ENCODE measurements at regions not wholly inside any gene's neighbourhood (a gene's known extent, or its start where the extent isn't known, plus 50 kb on each side); places are given as distances from the start of the nearest gene placed in this dataset.

- H2AFZ ChIP-seq (ENCODE audit: low read length) = no peak overlapping the region
- H3K9me3 ChIP-seq (ENCODE audit: low read length) = no peaks in the 10 kb centered on the region
- no TSS peak for BruUV-seq (replicated peaks)
- H3K4me1 ChIP-seq (ENCODE audit: insufficient read depth, low read length, poor library complexity, severe bottlenecking) = peaks cover 9% of the 10 kb centered on the region
- no peak for TF ChIP-seq EZH2phosphoT487 (IDR thresholded peaks at IDR 0.05; ENCODE audit: borderline replicate concordance, low read depth, low read length)
- no peak for TF ChIP-seq CTCF (conservative IDR thresholded peaks at IDR 0.05; ENCODE audit: low read length)
- intact Hi-C loops (cut with micrococcal nuclease; ENCODE audit: unreplicated experiment) = no loop called here
- no peak overlapping the region for H3K4me3 ChIP-seq (ENCODE audit: low read depth, low read length, poor library complexity, severe bottlenecking)
- POLR2A ChIA-PET = no interaction called here
- H3K9me2 ChIP-seq (ENCODE audit: insufficient read depth, low read length) = no peaks in the 10 kb centered on the region
- H3K4me2 ChIP-seq (ENCODE audit: low read length) = no peak overlapping the region
- H3K27ac ChIP-seq (ENCODE audit: low read depth, low read length, poor library complexity, severe bottlenecking) = no peak overlapping the region
- no peaks in the 10 kb centered on the region for H4K20me1 ChIP-seq (ENCODE audit: insufficient read depth, low read length)
- no peaks in the 10 kb centered on the region for H3K36me3 ChIP-seq (ENCODE audit: insufficient read depth, low read length)
- H3K79me2 ChIP-seq (ENCODE audit: insufficient read depth, low read depth, low read length) = no peaks in the 10 kb centered on the region
- no peak for DNase-seq (ENCODE audit: low spot score)
- CTCF ChIA-PET (ENCODE audit: unreplicated experiment) = no interaction called here
Observed at GRCh38 chr10:80968903-80969302, 431.2 kb downstream of the SH2D4B start.

GRCh38 chr10:80971461-80971860, 433.8 kb downstream of the SH2D4B start:
- no peak for DNase-seq (ENCODE audit: low spot score)
- Histone ChIP-seq H3K79me2 (ENCODE audit: insufficient read depth, low read depth, low read length) (no peaks in the 10 kb centered on the region), H3K9me2 (ENCODE audit: insufficient read depth, low read length) (no peaks in the 10 kb centered on the region), H3K9me3 (ENCODE audit: low read length) (no peaks in the 10 kb centered on the region), H3K4me3 (ENCODE audit: low read depth, low read length, poor library complexity, severe bottlenecking) (no peak overlapping the region), H4K20me1 (ENCODE audit: insufficient read depth, low read length) (no peaks in the 10 kb centered on the region), H3K4me1 (ENCODE audit: insufficient read depth, low read length, poor library complexity, severe bottlenecking) (no peaks in the 10 kb centered on the region), H2AFZ (ENCODE audit: low read length) (no peak overlapping the region), H3K4me2 (ENCODE audit: low read length) (no peak overlapping the region), H3K36me3 (ENCODE audit: insufficient read depth, low read length) (no peaks in the 10 kb centered on the region), H3K27ac (ENCODE audit: low read depth, low read length, poor library complexity, severe bottlenecking) (no peak overlapping the region)
- ChIA-PET CTCF (ENCODE audit: unreplicated experiment) (no interaction called here), POLR2A (interaction anchor here (0.5 kb wide), 1 partner anchor 1092 kb away, joined by 4 read pairs; no protein-coding TSS in a partner anchor)
- no TSS peak for BruUV-seq (replicated peaks)
- intact Hi-C loops (cut with micrococcal nuclease; ENCODE audit: unreplicated experiment) = no loop called here
- no peak for TF ChIP-seq CTCF (conservative IDR thresholded peaks at IDR 0.05; ENCODE audit: low read length)
- TF ChIP-seq EZH2phosphoT487 (IDR thresholded peaks at IDR 0.05; ENCODE audit: borderline replicate concordance, low read depth, low read length) = no peak

GRCh38 chr10:80976658-80977057, 439.0 kb downstream of the SH2D4B start:
- no TSS peak for BruUV-seq (replicated peaks)
- H2AFZ ChIP-seq (ENCODE audit: low read length) = no peak overlapping the region
- POLR2A ChIA-PET = interaction anchor here (0.6 kb wide), 1 partner anchor 1666 kb away, joined by 5 read pairs; no protein-coding TSS in a partner anchor
- H3K9me2 ChIP-seq (ENCODE audit: insufficient read depth, low read length) = 0 out of 2 replicates have a peak, but pooled peaks cover 3% of the 10 kb centered on the region
- H3K4me3 ChIP-seq (ENCODE audit: low read depth, low read length, poor library complexity, severe bottlenecking) = no peak overlapping the region
- no peaks in the 10 kb centered on the region for H3K36me3 ChIP-seq (ENCODE audit: insufficient read depth, low read length)
- H3K4me2 ChIP-seq (ENCODE audit: low read length) = no peak overlapping the region
- no peaks in the 10 kb centered on the region for H3K4me1 ChIP-seq (ENCODE audit: insufficient read depth, low read length, poor library complexity, severe bottlenecking)
- intact Hi-C loops (cut with micrococcal nuclease; ENCODE audit: unreplicated experiment) = no loop called here
- no peak for DNase-seq (ENCODE audit: low spot score)
- no peaks in the 10 kb centered on the region for H3K79me2 ChIP-seq (ENCODE audit: insufficient read depth, low read depth, low read length)
- CTCF ChIA-PET (ENCODE audit: unreplicated experiment) = no interaction called here
- H3K27ac ChIP-seq (ENCODE audit: low read depth, low read length, poor library complexity, severe bottlenecking) = no peak overlapping the region
- TF ChIP-seq EZH2phosphoT487 (IDR thresholded peaks at IDR 0.05; ENCODE audit: borderline replicate concordance, low read depth, low read length) (no peak), CTCF (conservative IDR thresholded peaks at IDR 0.05; ENCODE audit: low read length) (no peak)
- H4K20me1 ChIP-seq (ENCODE audit: insufficient read depth, low read length) = no peaks in the 10 kb centered on the region
- H3K9me3 ChIP-seq (ENCODE audit: low read length) = no peaks in the 10 kb centered on the region

Measured in OCI-LY7 (cell line).